KOPT-K1 (cell line): ENCODE measurements at regions not wholly inside any gene's neighbourhood (a gene's known extent, or its start where the extent isn't known, plus 50 kb on each side); places are given as distances from the start of the nearest gene placed in this dataset.
"Not testable (repeated sequence)": the region's sequence is repeated elsewhere in the genome, so short reads cannot be mapped to it uniquely, and the experiment has no call there.

ENCODE experiments used
- H3K27ac ChIP-seq: fragments of 200-600 bp; sonication (generic); 2 replicates; pipeline ENCODE4 v1.5.1; 2016; ENCODE audit warnings: antibody characterized with exemption, mild to moderate bottlenecking, low read depth, low read length; ENCODE audit not compliant: poor library complexity, severe bottlenecking
- H3K36me3 ChIP-seq: fragments of 200-600 bp; sonication (generic); 2 replicates; pipeline ENCODE4 v1.5.1; 2017; ENCODE audit warnings: antibody characterized with exemption, mild to moderate bottlenecking, low read length, moderate library complexity; ENCODE audit not compliant: insufficient read depth
- H3K9me3 ChIP-seq: fragments of 200-600 bp; sonication (generic); 2 replicates; pipeline ENCODE4 v1.5.1; 2017; ENCODE audit warnings: antibody characterized with exemption, low read length, mild to moderate bottlenecking; ENCODE audit not compliant: insufficient read depth, poor library complexity, severe bottlenecking

- not testable (repeated sequence) for H3K9me3 ChIP-seq, H3K36me3 ChIP-seq
These were observed 395.4 kb downstream of the ZNF33B start for GRCh38 chr10:42243002-42243401.

GRCh38 chr10:42242135-42242805, 396.1 kb downstream of the ZNF33B start:
- Histone ChIP-seq H3K27ac (no peak overlapping the region), H3K9me3 (no peaks in the 10 kb centered on the region), H3K36me3 (no peaks in the 10 kb centered on the region)

More at GRCh38 chr10:42243002-42243401, 395.4 kb downstream of the ZNF33B start:
- not testable (repeated sequence) for H3K27ac ChIP-seq

GRCh38 chr10:42236401-42236800, 402.0 kb downstream of the ZNF33B start:
- H3K27ac ChIP-seq, H3K9me3 ChIP-seq, H3K36me3 ChIP-seq: not testable (repeated sequence)

GRCh38 chr10:42235736-42236135, 402.6 kb downstream of the ZNF33B start:
- H3K36me3 ChIP-seq, H3K9me3 ChIP-seq, H3K27ac ChIP-seq: not testable (repeated sequence)

GRCh38 chr10:42235241-42235640, 403.1 kb downstream of the ZNF33B start:
- H3K27ac ChIP-seq: not testable (repeated sequence)

GRCh38 chr10:42234506-42234905, 403.9 kb downstream of the ZNF33B start:
- H3K36me3 ChIP-seq, H3K27ac ChIP-seq: not testable (repeated sequence)
- peaks cover 14% of the 10 kb centered on the region for H3K9me3 ChIP-seq

More at GRCh38 chr10:42235241-42235640, 403.1 kb downstream of the ZNF33B start:
- peaks cover 11% of the 10 kb centered on the region for H3K9me3 ChIP-seq
- not testable (repeated sequence) for H3K36me3 ChIP-seq

GRCh38 chr10:42233461-42234206, 404.7 kb downstream of the ZNF33B start:
- H3K36me3 ChIP-seq, H3K27ac ChIP-seq: not testable (repeated sequence)
- H3K9me3 ChIP-seq: peaks cover 14% of the 10 kb centered on the region

- peaks cover 14% of the 10 kb centered on the region for H3K9me3 ChIP-seq
- H3K36me3 ChIP-seq, H3K27ac ChIP-seq: not testable (repeated sequence)
These were observed 405.4 kb downstream of the ZNF33B start for GRCh38 chr10:42232955-42233354.

- H3K9me3 ChIP-seq: peaks cover 14% of the 10 kb centered on the region
- not testable (repeated sequence) for H3K36me3 ChIP-seq, H3K27ac ChIP-seq
These were observed 407.6 kb downstream of the ZNF33B start for GRCh38 chr10:42230812-42231211.

- not testable (repeated sequence) for H3K27ac ChIP-seq, H3K36me3 ChIP-seq
- H3K9me3 ChIP-seq: peaks cover 14% of the 10 kb centered on the region
These were observed 408.3 kb downstream of the ZNF33B start for GRCh38 chr10:42230115-42230514.

GRCh38 chr10:42227859-42228258, 410.5 kb downstream of the ZNF33B start:
- not testable (repeated sequence) for H3K27ac ChIP-seq, H3K36me3 ChIP-seq
- H3K9me3 ChIP-seq: peaks cover 14% of the 10 kb centered on the region

- H3K9me3 ChIP-seq, H3K36me3 ChIP-seq, H3K27ac ChIP-seq: not testable (repeated sequence)
These were observed 444.8 kb downstream of the ZNF33B start for GRCh38 chr10:42193588-42193987.

GRCh38 chr10:42192450-42192849, 445.9 kb downstream of the ZNF33B start:
- not testable (repeated sequence) for H3K36me3 ChIP-seq, H3K27ac ChIP-seq, H3K9me3 ChIP-seq

GRCh38 chr10:42187501-42188195, 450.7 kb downstream of the ZNF33B start:
- not testable (repeated sequence) for H3K9me3 ChIP-seq, H3K36me3 ChIP-seq, H3K27ac ChIP-seq

- not testable (repeated sequence) for H3K9me3 ChIP-seq, H3K36me3 ChIP-seq, H3K27ac ChIP-seq
These were observed 460.3 kb downstream of the ZNF33B start for GRCh38 chr10:42177793-42178689.
